SK-N-SH treated with all-trans-retinoic acid at 6 μM for 48 hours (cell line): ENCODE measurements at regions not wholly inside any gene's neighbourhood (a gene's known extent, or its start where the extent isn't known, plus 50 kb on each side); places are given as distances from the start of the nearest gene placed in this dataset.
A peak's percentile ranks its signal among the peaks of the same experiment; 100 is the strongest.

ENCODE experiments used
- ATAC-seq: fragments of 200-7000 bp; cut with Tn5 transposase; 3 replicates; pipeline ENCODE4 v1.9.1; 2020; ENCODE audit warnings: mild to moderate bottlenecking, moderate library complexity
- BACH2 ChIP-seq: fragments of 250-450 bp; sonication (Bioruptor Pico); IDR thresholded peaks from 2 replicates; pipeline ENCODE4 v1.9.0; 2021; ENCODE audit warnings: mild to moderate bottlenecking, borderline replicate concordance
- CSDC2 ChIP-seq: fragments of 250-450 bp; sonication (Bioruptor Pico); IDR thresholded peaks from 2 replicates; pipeline ENCODE4 v1.5.0; 2020; ENCODE audit warnings: mild to moderate bottlenecking, moderate library complexity
- ESRRG ChIP-seq: fragments of 250-450 bp; sonication (Bioruptor Pico); IDR thresholded peaks from 2 replicates; pipeline ENCODE4 v1.6.1; 2021; ENCODE audit warnings: mild to moderate bottlenecking
- GLIS3 ChIP-seq: fragments of 250-450 bp; sonication (Bioruptor Pico); IDR thresholded peaks from 2 replicates; pipeline ENCODE4 v1.5.0; 2020; ENCODE audit warnings: mild to moderate bottlenecking, moderate library complexity
- ISL1 ChIP-seq: fragments of 250-450 bp; sonication (Bioruptor Pico); IDR thresholded peaks from 2 replicates; pipeline ENCODE4 v2.1.2; 2022; ENCODE audit warnings: mild to moderate bottlenecking, moderate library complexity
- OSR1 ChIP-seq: fragments of 250-450 bp; sonication (Bioruptor Pico); IDR thresholded peaks from 2 replicates; pipeline ENCODE4 v1.8.0; 2022; ENCODE audit warnings: moderate library complexity, mild to moderate bottlenecking, inconsistent platforms
- RARB ChIP-seq: fragments of 250-450 bp; sonication (Bioruptor Pico); IDR thresholded peaks from 2 replicates; pipeline ENCODE4 v1.8.0; 2021; ENCODE audit warnings: mild to moderate bottlenecking, moderate library complexity
- TOX ChIP-seq: fragments of 250-450 bp; sonication (Bioruptor Pico); IDR thresholded peaks from 2 replicates; pipeline ENCODE4 v1.8.0; 2021; ENCODE audit warnings: mild to moderate bottlenecking, moderate library complexity, borderline replicate concordance
- ZC3H10 ChIP-seq: fragments of 250-450 bp; sonication (Bioruptor Pico); IDR thresholded peaks from 2 replicates; pipeline ENCODE4 v1.5.1; 2021; ENCODE audit warnings: mild to moderate bottlenecking, moderate library complexity
- ZFP3 ChIP-seq: fragments of 250-450 bp; sonication (Bioruptor Pico); IDR thresholded peaks from 2 replicates; pipeline ENCODE4 v1.5.0; 2020; ENCODE audit warnings: mild to moderate bottlenecking, moderate library complexity
- ZFP30 ChIP-seq: fragments of 450-650 bp; formaldehyde crosslinking; IDR thresholded peaks from 2 replicates; pipeline ENCODE4 v1.5.0; 2022; ENCODE audit warnings: mild to moderate bottlenecking, moderate library complexity
- ZNF565 ChIP-seq: fragments of 450-650 bp; formaldehyde crosslinking; conservative IDR thresholded peaks from 2 replicates; pipeline ENCODE4 v1.5.0; 2020; ENCODE audit warnings: low read depth, mild to moderate bottlenecking, moderate library complexity
- ZNF70 ChIP-seq: fragments of 450-650 bp; formaldehyde crosslinking; IDR thresholded peaks from 2 replicates; pipeline ENCODE4 v1.5.0; 2020; ENCODE audit warnings: mild to moderate bottlenecking, moderate library complexity
- ZNF8 ChIP-seq: fragments of 450-650 bp; formaldehyde crosslinking; IDR thresholded peaks from 2 replicates; pipeline ENCODE4 v1.5.0; 2020; ENCODE audit warnings: mild to moderate bottlenecking, moderate library complexity
- TF ChIP-seq, protein P1 (sequence below): fragments of 250-450 bp; sonication (Bioruptor Pico); IDR thresholded peaks from 2 replicates; pipeline ENCODE4 v1.5.1; 2021; ENCODE audit warnings: mild to moderate bottlenecking, moderate library complexity
- TF ChIP-seq, protein P2 (sequence below): fragments of 250-450 bp; sonication (Bioruptor Pico); IDR thresholded peaks from 2 replicates; pipeline ENCODE4 v1.8.0; 2020; ENCODE audit warnings: mild to moderate bottlenecking, moderate library complexity, borderline replicate concordance
- TF ChIP-seq, protein P3 (sequence below): fragments of 250-450 bp; sonication (Bioruptor Pico); IDR thresholded peaks from 2 replicates; pipeline ENCODE4 v1.8.0; 2021; ENCODE audit warnings: low read depth, mild to moderate bottlenecking, moderate library complexity, borderline replicate concordance

DNA sequence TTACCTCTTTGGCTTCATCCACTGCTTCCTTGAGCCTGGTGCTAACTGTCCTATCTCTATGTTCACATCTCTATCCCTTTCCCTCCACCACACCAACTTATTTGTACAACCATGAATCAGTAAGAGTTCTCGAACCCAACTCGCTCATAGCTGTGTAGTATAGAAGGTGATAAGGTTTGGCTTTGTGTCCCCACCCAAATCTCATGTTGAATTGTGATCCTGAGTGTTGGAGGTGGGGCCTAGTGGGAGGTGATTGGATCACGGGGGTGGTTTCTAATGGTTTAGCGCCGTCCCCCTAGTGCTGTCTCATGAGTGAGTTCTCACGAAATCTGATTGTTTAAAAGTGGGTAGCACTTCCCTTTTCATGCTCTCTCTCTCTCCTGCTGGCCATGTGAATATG, 235.6 kb upstream of the FMN2 start (continued):
- TF ChIP-seq, protein P1, sequence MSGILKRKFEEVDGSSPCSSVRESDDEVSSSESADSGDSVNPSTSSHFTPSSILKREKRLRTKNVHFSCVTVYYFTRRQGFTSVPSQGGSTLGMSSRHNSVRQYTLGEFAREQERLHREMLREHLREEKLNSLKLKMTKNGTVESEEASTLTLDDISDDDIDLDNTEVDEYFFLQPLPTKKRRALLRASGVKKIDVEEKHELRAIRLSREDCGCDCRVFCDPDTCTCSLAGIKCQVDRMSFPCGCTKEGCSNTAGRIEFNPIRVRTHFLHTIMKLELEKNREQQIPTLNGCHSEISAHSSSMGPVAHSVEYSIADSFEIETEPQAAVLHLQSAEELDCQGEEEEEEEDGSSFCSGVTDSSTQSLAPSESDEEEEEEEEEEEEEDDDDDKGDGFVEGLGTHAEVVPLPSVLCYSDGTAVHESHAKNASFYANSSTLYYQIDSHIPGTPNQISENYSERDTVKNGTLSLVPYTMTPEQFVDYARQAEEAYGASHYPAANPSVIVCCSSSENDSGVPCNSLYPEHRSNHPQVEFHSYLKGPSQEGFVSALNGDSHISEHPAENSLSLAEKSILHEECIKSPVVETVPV (CRISPR knock-in tag): no peak
- TF ChIP-seq BACH2 (CRISPR knock-in tag) (no peak), RARB (CRISPR knock-in tag) (no peak), GLIS3 (CRISPR knock-in tag) (no peak), ZNF8 (no peak), ESRRG (CRISPR knock-in tag) (no peak), ZFP30 (CRISPR knock-in tag) (no peak), ZNF565 (CRISPR knock-in tag) (no peak)
- TF ChIP-seq, protein P2, sequence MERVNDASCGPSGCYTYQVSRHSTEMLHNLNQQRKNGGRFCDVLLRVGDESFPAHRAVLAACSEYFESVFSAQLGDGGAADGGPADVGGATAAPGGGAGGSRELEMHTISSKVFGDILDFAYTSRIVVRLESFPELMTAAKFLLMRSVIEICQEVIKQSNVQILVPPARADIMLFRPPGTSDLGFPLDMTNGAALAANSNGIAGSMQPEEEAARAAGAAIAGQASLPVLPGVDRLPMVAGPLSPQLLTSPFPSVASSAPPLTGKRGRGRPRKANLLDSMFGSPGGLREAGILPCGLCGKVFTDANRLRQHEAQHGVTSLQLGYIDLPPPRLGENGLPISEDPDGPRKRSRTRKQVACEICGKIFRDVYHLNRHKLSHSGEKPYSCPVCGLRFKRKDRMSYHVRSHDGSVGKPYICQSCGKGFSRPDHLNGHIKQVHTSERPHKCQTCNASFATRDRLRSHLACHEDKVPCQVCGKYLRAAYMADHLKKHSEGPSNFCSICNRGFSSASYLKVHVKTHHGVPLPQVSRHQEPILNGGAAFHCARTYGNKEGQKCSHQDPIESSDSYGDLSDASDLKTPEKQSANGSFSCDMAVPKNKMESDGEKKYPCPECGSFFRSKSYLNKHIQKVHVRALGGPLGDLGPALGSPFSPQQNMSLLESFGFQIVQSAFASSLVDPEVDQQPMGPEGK (CRISPR knock-in tag): no peak
- TF ChIP-seq, all 23 proteins: peak for 0

DNA sequence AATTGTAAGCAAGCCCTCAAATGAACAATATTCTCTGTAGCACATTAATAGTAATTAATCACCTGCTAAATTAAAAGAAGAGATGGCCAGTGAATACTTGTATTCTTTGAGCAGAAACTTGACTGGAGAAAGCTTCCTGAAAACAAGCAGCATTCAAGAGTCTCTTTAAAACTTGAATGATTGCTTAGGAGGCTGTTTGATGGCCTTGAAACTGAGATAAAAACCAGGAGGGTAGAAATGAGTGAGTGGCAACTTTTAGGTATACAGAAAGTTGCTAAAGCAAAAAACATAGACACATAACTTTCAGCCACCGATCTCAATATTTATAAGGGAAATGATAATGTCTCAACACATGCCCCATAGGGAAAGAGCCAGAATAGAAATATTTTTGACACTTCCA, 234.8 kb upstream of the FMN2 start:
- TF ChIP-seq ISL1 (CRISPR knock-in tag) (no peak), RARB (CRISPR knock-in tag) (no peak), ZNF565 (CRISPR knock-in tag) (no peak), ZFP30 (CRISPR knock-in tag) (no peak), CSDC2 (no peak)
- TF ChIP-seq, protein P2 (CRISPR knock-in tag): no peak
- TF ChIP-seq, protein P1 (CRISPR knock-in tag): no peak
- TF ChIP-seq, all 23 proteins: peak for 0
- no peak for ATAC-seq

DNA sequence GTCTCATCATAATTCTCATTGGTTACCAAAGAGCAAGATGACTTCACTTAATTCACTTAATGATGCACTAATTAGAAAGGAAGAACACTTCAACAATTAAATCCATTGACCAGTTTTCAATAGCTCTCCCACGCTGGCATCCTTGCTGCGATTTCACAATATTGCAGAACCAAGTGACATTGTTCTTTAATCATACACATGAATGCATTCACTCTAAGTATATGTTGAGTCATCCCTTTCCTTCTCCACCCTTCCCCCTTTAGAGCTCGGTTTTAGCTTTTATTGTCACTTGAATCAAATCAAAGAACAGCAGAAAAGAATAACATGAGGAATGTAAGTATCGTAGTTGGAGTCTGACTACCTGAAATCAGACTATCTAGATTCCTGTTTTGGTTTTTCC, 233.6 kb upstream of the FMN2 start:
- peak; percentile 41; the same call in 1 of the 3 replicates for ATAC-seq
- no peak for TF ChIP-seq ZFP3 (CRISPR knock-in tag)
- TF ChIP-seq ZNF565 (CRISPR knock-in tag): no peak
- TF ChIP-seq RARB (CRISPR knock-in tag): no peak
- TF ChIP-seq, protein P1 (CRISPR knock-in tag): no peak
- TF ChIP-seq, protein P3, sequence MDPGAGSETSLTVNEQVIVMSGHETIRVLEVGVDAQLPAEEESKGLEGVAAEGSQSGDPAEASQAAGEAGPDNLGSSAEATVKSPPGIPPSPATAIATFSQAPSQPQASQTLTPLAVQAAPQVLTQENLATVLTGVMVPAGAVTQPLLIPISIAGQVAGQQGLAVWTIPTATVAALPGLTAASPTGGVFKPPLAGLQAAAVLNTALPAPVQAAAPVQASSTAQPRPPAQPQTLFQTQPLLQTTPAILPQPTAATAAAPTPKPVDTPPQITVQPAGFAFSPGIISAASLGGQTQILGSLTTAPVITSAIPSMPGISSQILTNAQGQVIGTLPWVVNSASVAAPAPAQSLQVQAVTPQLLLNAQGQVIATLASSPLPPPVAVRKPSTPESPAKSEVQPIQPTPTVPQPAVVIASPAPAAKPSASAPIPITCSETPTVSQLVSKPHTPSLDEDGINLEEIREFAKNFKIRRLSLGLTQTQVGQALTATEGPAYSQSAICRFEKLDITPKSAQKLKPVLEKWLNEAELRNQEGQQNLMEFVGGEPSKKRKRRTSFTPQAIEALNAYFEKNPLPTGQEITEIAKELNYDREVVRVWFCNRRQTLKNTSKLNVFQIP: no peak
- no peak for TF ChIP-seq ZC3H10 (CRISPR knock-in tag)
- no peak for TF ChIP-seq ESRRG (CRISPR knock-in tag)

DNA sequence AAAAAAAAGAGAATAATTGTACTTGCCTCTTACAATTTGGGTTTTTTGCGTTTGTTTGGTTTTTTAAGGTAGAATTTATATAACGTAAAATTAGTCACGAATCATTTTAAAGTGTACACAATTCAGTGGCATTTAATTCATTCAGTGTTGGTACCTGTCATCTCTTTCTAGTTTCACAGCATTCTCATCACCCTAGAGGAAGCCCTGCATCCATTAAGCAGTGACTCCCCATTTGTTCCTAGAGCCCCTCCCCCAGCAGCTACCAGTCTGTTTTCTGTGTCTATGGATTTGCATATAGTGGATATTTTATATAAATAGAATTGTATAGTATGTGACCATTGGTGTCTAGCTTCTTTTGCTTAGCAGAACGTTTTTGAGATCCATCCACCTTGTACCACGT, 233.2 kb upstream of the FMN2 start:
- ATAC-seq: no peak
- TF ChIP-seq OSR1: no peak

DNA sequence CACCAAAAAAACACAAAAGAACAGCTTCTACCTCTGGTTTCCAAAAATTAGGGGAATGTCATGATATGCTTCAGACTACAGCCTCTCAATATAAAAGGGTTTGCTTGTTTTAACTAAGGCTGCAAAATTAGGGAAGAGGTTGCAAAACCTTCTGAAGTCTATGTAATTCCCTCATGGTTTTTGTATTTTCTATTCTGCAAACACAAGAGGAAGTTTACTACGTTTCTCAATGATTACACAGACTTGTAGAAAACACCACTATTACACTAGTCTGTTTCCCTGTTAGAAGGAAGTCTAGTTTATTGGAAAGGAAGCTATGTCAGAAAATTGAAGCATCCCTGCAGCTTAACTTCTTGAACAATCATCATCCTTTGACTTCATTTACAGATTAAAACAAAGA, 229.7 kb upstream of the FMN2 start:
- TF ChIP-seq ISL1 (CRISPR knock-in tag): no peak
- TF ChIP-seq GLIS3 (CRISPR knock-in tag): no peak
- TF ChIP-seq ZNF70 (CRISPR knock-in tag): no peak
- TF ChIP-seq TOX (CRISPR knock-in tag): no peak
- no peak for TF ChIP-seq ZNF565 (CRISPR knock-in tag)
- TF ChIP-seq, protein P3: no peak
- no peak for ATAC-seq
